ENCODE measurements at regions not wholly inside any gene's neighbourhood (a gene's known extent, or its start where the extent isn't known, plus 50 kb on each side); places are given as distances from the start of the nearest gene placed in this dataset.

GRCh38 chr1:73800376-73800775, 397.6 kb downstream of the LRRIQ3 start:
- TF ChIP-seq EZH2 (IDR thresholded peaks at IDR 0.05; ENCODE audit: insufficient read depth, poor library complexity, severe bottlenecking) (no peak), EZH2phosphoT487 (IDR thresholded peaks at IDR 0.05; ENCODE audit: insufficient read depth, low read depth) (no peak)
